K562 (cell line): ENCODE measurements at regions not wholly inside any gene's neighbourhood (a gene's known extent, or its start where the extent isn't known, plus 50 kb on each side); places are given as distances from the start of the nearest gene placed in this dataset.

Experiments used
- ATAC-seq: fragments of 200-7000 bp; cut with Tn5 transposase; 3 replicates; pipeline ENCODE4 v1.9.1; 2020; ENCODE audit warnings: moderate library complexity
- BruUV-seq: library from RNA; stranded (reverse); fragments of 400-500 nt; replicated peaks from 2 replicates; lab custom pipeline; 2021; lab: Mats Ljungman, UMichigan
- CTCF ChIA-PET: fragments of 300-600 bp; formaldehyde crosslinking; extraction: SDS; loops from one replicate; lab custom pipeline; 2021; ENCODE audit warnings: low intra/inter-chr PET ratio; lab: Yijun Ruan, JAX
- POLR2A ChIA-PET: fragments of 300-600, 350-650 bp; sonication (Branson Sonifier 250); formaldehyde crosslinking; extraction: SDS; loops from one replicate; lab custom pipeline; 2021; ENCODE audit warnings: antibody characterized with exemption, inconsistent platforms; lab: Yijun Ruan, JAX
- DNase-seq, 4 experiments: peaks; one replicate each; pipeline versions ENCODE4 v3.0.0 to v3.0.0-alpha.2; 2011 to 2018; ENCODE audit warnings: low spot score in 3 of 4, mixed read lengths in 3 of 4; ENCODE audit errors: extremely low read depth in 1 of 4
- FAIRE-seq: peaks from 2 replicates; lab custom pipeline; 2011; peaks lifted over from hg19 to GRCh38; lab: Jason Lieb, UNC
- H2AFZ ChIP-seq: 2 replicates; pipeline ENCODE4 v1.6.0; 2011; ENCODE audit warnings: low read depth, low read length, control low read depth, inconsistent platforms
- H3K27ac ChIP-seq: fragments of 200-600 bp; 3 replicates; pipeline ENCODE4 v1.8.0; 2011; ENCODE audit warnings: low read depth, mild to moderate bottlenecking, control low read depth, inconsistent platforms, low read length, moderate library complexity, mixed read lengths; ENCODE audit errors: extremely low read depth
- H3K27me3 ChIP-seq, 2 experiments: fragments of 300-600 bp in 1 of 2; 2 replicates in 1 of 2; 3 replicates in 1 of 2; pipeline versions ENCODE4 v1.6.0 to v1.8.0; 2011; ENCODE audit warnings: inconsistent platforms in 2 of 2, low read length in 2 of 2, mild to moderate bottlenecking in 1 of 2, mixed read lengths in 1 of 2, moderate library complexity in 1 of 2; ENCODE audit not compliant: control insufficient read depth in 2 of 2, insufficient read depth in 2 of 2
- H3K36me3 ChIP-seq: fragments of 300-600 bp; 3 replicates; pipeline ENCODE4 v1.8.0; 2011; ENCODE audit warnings: mild to moderate bottlenecking, low read length, inconsistent platforms; ENCODE audit not compliant: control insufficient read depth, insufficient read depth
- H3K4me1 ChIP-seq, 2 experiments: fragments of 200-600 bp in 1 of 2; replicated peaks in 1 of 2; 2 replicates in 1 of 2; 3 replicates in 1 of 2; pipeline versions ENCODE4 v1.5.1 to v1.8.0; 2011; ENCODE audit warnings: inconsistent platforms in 2 of 2, low read length in 2 of 2, mild to moderate bottlenecking in 1 of 2, mixed read lengths in 1 of 2, moderate library complexity in 1 of 2; ENCODE audit not compliant: control insufficient read depth in 2 of 2, insufficient read depth in 2 of 2
- H3K4me2 ChIP-seq: 2 replicates; pipeline ENCODE4 v1.6.1; 2011; ENCODE audit warnings: low read length, control low read depth, inconsistent platforms, mixed read lengths; ENCODE audit not compliant: insufficient read depth
- H3K4me3 ChIP-seq: fragments of 200-600 bp; sonication (generic), shearing (Covaris generic); 2 replicates; pipeline ENCODE4 v1.5.1; 2016; ENCODE audit warnings: control low read depth, inconsistent platforms
- H3K79me2 ChIP-seq: fragments of 200-600 bp; 3 replicates; pipeline ENCODE4 v1.8.0; 2011; ENCODE audit warnings: low read length, inconsistent platforms; ENCODE audit not compliant: control insufficient read depth, insufficient read depth
- H3K9ac ChIP-seq, 2 experiments: 2 replicates each; pipeline versions ENCODE4 v1.6.0 to v1.6.1; 2011; ENCODE audit warnings: low read depth in 2 of 2, low read length in 2 of 2, control low read depth in 1 of 2, inconsistent platforms in 1 of 2, mild to moderate bottlenecking in 1 of 2, mixed read lengths in 1 of 2; ENCODE audit not compliant: insufficient read depth in 1 of 2
- H3K9me1 ChIP-seq: one replicate; pipeline ENCODE4 v1.6.0; 2011; ENCODE audit warnings: inconsistent platforms, mild to moderate bottlenecking, low read length, moderate library complexity; ENCODE audit not compliant: control insufficient read depth, insufficient read depth
- H3K9me3 ChIP-seq: replicated peaks from 2 replicates; pipeline ENCODE4 v1.5.1; 2011; ENCODE audit warnings: low read depth, low read length, inconsistent platforms; ENCODE audit not compliant: control insufficient read depth, insufficient read depth
- H4K20me1 ChIP-seq: replicated peaks from 2 replicates; pipeline ENCODE4 v1.6.1; 2011; ENCODE audit warnings: low read length, inconsistent platforms, mixed read lengths; ENCODE audit not compliant: control insufficient read depth, insufficient read depth
- GABPB2 ChIP-seq: fragments of 250-450 bp; sonication (Bioruptor Pico); conservative IDR thresholded peaks from 2 replicates; pipeline ENCODE4 v1.5.1; 2021; ENCODE audit warnings: mild to moderate bottlenecking
- HDAC1 ChIP-seq, 2 experiments: fragments of 450-650 bp; IDR thresholded peaks; 2 replicates each; pipeline ENCODE4 v1.6.1; 2016 to 2017; ENCODE audit warnings: inconsistent platforms in 1 of 2, mild to moderate bottlenecking in 1 of 2, moderate library complexity in 1 of 2
- L3MBTL2 ChIP-seq: fragments of 450-650 bp; IDR thresholded peaks from 2 replicates; pipeline ENCODE4 v1.6.1; 2016; ENCODE audit warnings: mild to moderate bottlenecking, moderate library complexity
- SIRT6 ChIP-seq: IDR thresholded peaks from one replicate; pipeline ENCODE4 v1.6.1; 2012; ENCODE audit warnings: low read depth, mild to moderate bottlenecking, control low read depth, inconsistent platforms, low read length, moderate library complexity
- SMAD2 ChIP-seq: fragments of 150-350 bp; IDR thresholded peaks from 2 replicates; pipeline ENCODE4 v1.6.1; 2014; ENCODE audit warnings: low read depth, mild to moderate bottlenecking, low read length
- TEAD2 ChIP-seq: fragments of 450-650 bp; IDR thresholded peaks from 2 replicates; pipeline ENCODE4 v1.6.1; 2016; ENCODE audit warnings: missing genetic modification characterization, control low read depth, missing compliant biosample characterization
- THRAP3 ChIP-seq: fragments of 450-650 bp; IDR thresholded peaks from 2 replicates; pipeline ENCODE4 v1.6.1; 2016; ENCODE audit warnings: mild to moderate bottlenecking, inconsistent platforms, borderline replicate concordance
- ZBTB49 ChIP-seq: sonication (generic); formaldehyde crosslinking; IDR thresholded peaks from 2 replicates; pipeline ENCODE4 v1.8.0; 2022; ENCODE audit warnings: missing genetic modification reagents, mild to moderate bottlenecking, borderline replicate concordance
- WGBS: fragments of 100-300 bp; shearing (Covaris generic); methylation state at CpG from one replicate; pipeline ENCODE4 v1.1.6; 2016; ENCODE audit warnings: low coverage, mixed read lengths; ENCODE audit not compliant: insufficient coverage; ENCODE audit errors: missing lambda C conversion rate; 5-methylcytosine and 5-hydroxymethylcytosine counted together
- in situ Hi-C: fragments of 300-500 bp; cut with MboI; formaldehyde crosslinking; loops from 4 replicates; pipeline ENCODE4 v1.15.0; 2018; ENCODE audit warnings: inconsistent platforms, mixed read lengths
- intact Hi-C: fragments of 100-400 bp; cut with micrococcal nuclease; formaldehyde crosslinking; loops from 2 replicates; pipeline ENCODE4 v1.14.2; 2022
- TF ChIP-seq, protein P1 (sequence below): fragments of 250-450 bp; sonication (Bioruptor Pico); IDR thresholded peaks from 2 replicates; pipeline ENCODE4 v1.8.0; 2022; ENCODE audit warnings: moderate library complexity, mild to moderate bottlenecking, inconsistent platforms

GRCh38 chr1:37309574-37309973 lies 164.8 kb upstream of the ZC3H12A start:
- ChIA-PET CTCF (no interaction called here), POLR2A (no interaction called here)
- Histone ChIP-seq H3K4me2 (no peak overlapping the region), H3K27ac (no peak overlapping the region), H3K9me1 (peaks cover under 1% of the 10 kb centered on the region), H3K4me3 (no peak overlapping the region), H3K36me3 (no peaks in the 10 kb centered on the region), H3K9ac (no peak overlapping the region), H2AFZ (no peak overlapping the region), H3K79me2 (no peaks in the 10 kb centered on the region), H3K9me3 (no peaks in the 10 kb centered on the region), H3K27me3 (peaks cover 16 to 47% of the 10 kb centered on the region in 2 experiments; a peak in 4 of 5 replicates), H3K4me1 (no peaks in the 10 kb centered on the region), H4K20me1 (peaks cover 6% of the 10 kb centered on the region)
- BruUV-seq = no TSS peak
- WGBS = 0% methylated on average over 3 of the region's 3 CpGs
- in situ Hi-C loops (no loop called here), intact Hi-C loops (no loop called here)
- FAIRE-seq (no peak), DNase-seq (no peak), ATAC-seq (no peak)
- TF ChIP-seq, protein P1, sequence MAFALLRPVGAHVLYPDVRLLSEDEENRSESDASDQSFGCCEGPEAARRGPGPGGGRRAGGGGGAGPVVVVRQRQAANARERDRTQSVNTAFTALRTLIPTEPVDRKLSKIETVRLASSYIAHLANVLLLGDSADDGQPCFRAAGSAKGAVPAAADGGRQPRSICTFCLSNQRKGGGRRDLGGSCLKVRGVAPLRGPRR (CRISPR knock-in tag) = no peak
- TF ChIP-seq SMAD2 = no peak
- no peak for TF ChIP-seq ZBTB49
- TF ChIP-seq GABPB2 = no peak
- TF ChIP-seq SIRT6 = no peak
- TF ChIP-seq TEAD2 = no peak
- no peak for TF ChIP-seq THRAP3
- no peak for TF ChIP-seq HDAC1 (IDR thresholded peaks at IDR 0.05)
- no peak for TF ChIP-seq L3MBTL2
